GM18909 (cell line): ENCODE measurements at regions not wholly inside any gene's neighbourhood (a gene's known extent, or its start where the extent isn't known, plus 50 kb on each side); places are given as distances from the start of the nearest gene placed in this dataset.

Experiments used
- ATAC-seq: cut with Tn5 transposase; IDR thresholded peaks from one replicate; pipeline ENCODE4 v1.9.1; 2021; ENCODE audit warnings: mild to moderate bottlenecking; ENCODE audit not compliant: unreplicated experiment, poor library complexity

GRCh38 chr2:74036010-74036409 is 51.3 kb downstream of the TET3 start:
- no peak for ATAC-seq

- ATAC-seq, result no peak
Measured at GRCh38 chr2:74036450-74037195, 51.9 kb downstream of the TET3 start.

- peak; percentile 65 for ATAC-seq
Measured at GRCh38 chr2:74037379-74037860, 52.7 kb downstream of the TET3 start.

GRCh38 chr2:74039611-74040010 is 54.9 kb downstream of the TET3 start:
- ATAC-seq, result no peak

- ATAC-seq, result no peak
Measured at GRCh38 chr2:74041182-74041581, 56.5 kb downstream of the TET3 start.

- no peak for ATAC-seq
Measured at GRCh38 chr2:74041726-74042125, 57.0 kb downstream of the TET3 start.

- no peak for ATAC-seq
Measured at GRCh38 chr2:74042606-74043005, 57.9 kb downstream of the TET3 start.

- ATAC-seq, result no peak
Measured at GRCh38 chr2:74043345-74044329, 58.9 kb downstream of the TET3 start.

GRCh38 chr2:74044999-74045398 is 60.3 kb downstream of the TET3 start:
- ATAC-seq, result no peak

- no peak for ATAC-seq
Measured at GRCh38 chr2:74045454-74045853, 60.7 kb downstream of the TET3 start.

- no peak for ATAC-seq
Measured at GRCh38 chr2:74046441-74046840, 61.7 kb downstream of the TET3 start.

GRCh38 chr2:74047152-74047551 is 62.4 kb downstream of the TET3 start:
- no peak for ATAC-seq

GRCh38 chr2:74048147-74048546 is 63.4 kb downstream of the TET3 start:
- no peak for ATAC-seq

- ATAC-seq, result no peak
Measured at GRCh38 chr2:74048843-74049519, 64.3 kb downstream of the TET3 start.

GRCh38 chr2:74050151-74050550 is 65.4 kb downstream of the TET3 start:
- no peak for ATAC-seq

GRCh38 chr2:74051504-74051903 is 66.8 kb downstream of the TET3 start:
- ATAC-seq, result no peak

GRCh38 chr2:74052732-74053710 is 68.3 kb downstream of the TET3 start:
- peak; percentile 45 for ATAC-seq

GRCh38 chr2:74053959-74054715 is 69.4 kb downstream of the TET3 start:
- ATAC-seq, result no peak
